Neural crest cell (in vitro differentiated cells): ENCODE measurements at regions not wholly inside any gene's neighbourhood (a gene's known extent, or its start where the extent isn't known, plus 50 kb on each side); places are given as distances from the start of the nearest gene placed in this dataset.

ENCODE experiments used
- DNase-seq: peaks from one replicate; pipeline ENCODE4 v3.0.0; 2021; ENCODE audit warnings: low read depth, mixed read lengths, low spot score
- H3K27ac Mint-ChIP-seq: one replicate; pipeline ENCODE4 v1.8.0; 2021; ENCODE audit warnings: mild to moderate bottlenecking, mixed read lengths; ENCODE audit not compliant: unreplicated experiment
- H3K27me3 Mint-ChIP-seq: 2 replicates; pipeline ENCODE4 v1.8.0; 2021; ENCODE audit warnings: low read depth, mild to moderate bottlenecking, mixed read lengths
- H3K36me3 Mint-ChIP-seq: 2 replicates; pipeline ENCODE4 v1.8.0; 2021; ENCODE audit warnings: low read depth, mild to moderate bottlenecking, mixed read lengths
- H3K4me1 Mint-ChIP-seq: 2 replicates; pipeline ENCODE4 v1.8.0; 2021; ENCODE audit warnings: mixed read lengths
- H3K4me3 Mint-ChIP-seq: one replicate; pipeline ENCODE4 v1.8.0; 2021; ENCODE audit warnings: mild to moderate bottlenecking, mixed read lengths
- H3K9me3 Mint-ChIP-seq: 2 replicates; pipeline ENCODE4 v1.8.0; 2021; ENCODE audit warnings: mixed read lengths
- TF ChIP-seq, protein P1 (sequence below): fragments of 200-600 bp; sonication (generic); conservative IDR thresholded peaks from 2 replicates; pipeline ENCODE4 v1.5.0; 2021; ENCODE audit warnings: antibody characterized with exemption, mild to moderate bottlenecking

DNA sequence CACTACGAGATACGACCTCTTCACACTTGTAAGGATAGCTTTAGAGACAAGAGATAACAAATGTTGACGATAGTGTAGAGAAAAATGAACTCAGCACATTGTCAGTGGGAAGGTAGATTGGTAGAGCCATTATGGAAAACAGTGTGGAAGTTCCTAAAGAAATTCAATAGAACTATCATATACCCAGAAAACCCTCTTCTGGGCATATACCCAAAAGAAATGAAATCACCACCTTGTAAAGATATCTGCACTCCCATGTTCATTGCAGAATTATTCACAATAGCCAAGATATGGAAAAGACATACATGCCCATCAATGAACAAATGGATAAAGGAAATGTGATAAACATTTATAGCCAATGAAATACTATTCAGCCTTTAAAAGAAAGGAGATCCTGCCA lies 499.8 kb upstream of the TBX3 start:
- Mint-ChIP-seq H3K4me1 (no peaks in the 10 kb centered on the region), H3K27me3 (peaks cover 7% of the 10 kb centered on the region), H3K4me3 (no peak overlapping the region), H3K27ac (no peak overlapping the region), H3K9me3 (peaks cover 3% of the 10 kb centered on the region), H3K36me3 (no peaks in the 10 kb centered on the region)
- no peak for DNase-seq
- TF ChIP-seq, protein P1, sequence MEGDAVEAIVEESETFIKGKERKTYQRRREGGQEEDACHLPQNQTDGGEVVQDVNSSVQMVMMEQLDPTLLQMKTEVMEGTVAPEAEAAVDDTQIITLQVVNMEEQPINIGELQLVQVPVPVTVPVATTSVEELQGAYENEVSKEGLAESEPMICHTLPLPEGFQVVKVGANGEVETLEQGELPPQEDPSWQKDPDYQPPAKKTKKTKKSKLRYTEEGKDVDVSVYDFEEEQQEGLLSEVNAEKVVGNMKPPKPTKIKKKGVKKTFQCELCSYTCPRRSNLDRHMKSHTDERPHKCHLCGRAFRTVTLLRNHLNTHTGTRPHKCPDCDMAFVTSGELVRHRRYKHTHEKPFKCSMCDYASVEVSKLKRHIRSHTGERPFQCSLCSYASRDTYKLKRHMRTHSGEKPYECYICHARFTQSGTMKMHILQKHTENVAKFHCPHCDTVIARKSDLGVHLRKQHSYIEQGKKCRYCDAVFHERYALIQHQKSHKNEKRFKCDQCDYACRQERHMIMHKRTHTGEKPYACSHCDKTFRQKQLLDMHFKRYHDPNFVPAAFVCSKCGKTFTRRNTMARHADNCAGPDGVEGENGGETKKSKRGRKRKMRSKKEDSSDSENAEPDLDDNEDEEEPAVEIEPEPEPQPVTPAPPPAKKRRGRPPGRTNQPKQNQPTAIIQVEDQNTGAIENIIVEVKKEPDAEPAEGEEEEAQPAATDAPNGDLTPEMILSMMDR, result no peak

DNA sequence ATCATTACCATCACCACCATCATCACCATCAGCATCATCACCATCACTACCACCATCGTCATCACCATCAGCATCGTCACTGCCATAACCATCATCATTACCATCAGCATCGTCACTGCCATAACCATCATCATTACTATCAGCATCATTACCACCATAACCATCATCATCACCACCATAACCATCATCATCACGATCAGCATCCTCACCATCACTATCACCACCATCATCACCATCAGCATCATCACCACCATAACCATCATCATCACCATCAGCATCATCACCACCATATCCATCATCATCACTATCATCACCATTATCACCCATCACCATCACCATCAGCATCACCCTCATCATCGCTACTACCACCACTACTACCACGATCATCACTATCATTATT lies 493.9 kb upstream of the TBX3 start:
- H3K4me3 Mint-ChIP-seq, result no peak overlapping the region
- H3K36me3 Mint-ChIP-seq, result no peaks in the 10 kb centered on the region
- no peaks in the 10 kb centered on the region for H3K4me1 Mint-ChIP-seq
- H3K27me3 Mint-ChIP-seq, result peaks cover 10% of the 10 kb centered on the region
- no peaks in the 10 kb centered on the region for H3K9me3 Mint-ChIP-seq
- no peak for DNase-seq
- no peak overlapping the region for H3K27ac Mint-ChIP-seq
- TF ChIP-seq, protein P1, result no peak

- Mint-ChIP-seq H3K4me1 (no peaks in the 10 kb centered on the region), H3K9me3 (no peaks in the 10 kb centered on the region), H3K4me3 (no peak overlapping the region), H3K27me3 (peaks cover 10% of the 10 kb centered on the region), H3K36me3 (no peaks in the 10 kb centered on the region), H3K27ac (no peak overlapping the region)
- TF ChIP-seq, protein P1, result no peak
- no peak for DNase-seq
These were observed 492.9 kb upstream of the TBX3 start for GRCh38 chr12:115176741-115177400.

GRCh38 chr12:115174920-115175319 lies 490.9 kb upstream of the TBX3 start:
- no peaks in the 10 kb centered on the region for H3K36me3 Mint-ChIP-seq
- TF ChIP-seq, protein P1, result no peak
- no peaks in the 10 kb centered on the region for H3K9me3 Mint-ChIP-seq
- H3K4me3 Mint-ChIP-seq, result no peak overlapping the region
- H3K27me3 Mint-ChIP-seq, result peaks cover 19% of the 10 kb centered on the region
- DNase-seq, result no peak
- H3K27ac Mint-ChIP-seq, result no peak overlapping the region
- no peaks in the 10 kb centered on the region for H3K4me1 Mint-ChIP-seq

DNA sequence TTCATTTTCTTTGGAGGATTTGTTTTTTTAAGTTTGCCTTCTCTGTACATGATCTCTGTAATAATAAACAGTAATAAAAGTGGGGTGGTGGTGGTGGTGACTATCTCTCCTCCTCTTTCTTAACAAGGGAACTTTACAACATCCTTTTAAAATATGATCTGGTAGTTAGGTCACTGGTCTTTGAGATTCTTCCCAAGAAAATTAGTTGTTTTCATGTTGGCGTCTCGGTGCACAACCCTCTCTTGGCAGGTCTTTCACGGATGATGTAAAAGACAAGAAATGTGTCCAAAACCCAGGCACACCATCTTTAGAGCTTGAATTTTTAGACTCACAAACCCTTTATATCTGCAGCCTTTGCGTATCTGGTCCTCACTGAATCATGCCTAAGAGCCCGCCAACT lies 488.5 kb upstream of the TBX3 start:
- TF ChIP-seq, protein P1, result no peak
- Mint-ChIP-seq H3K4me3 (no peak overlapping the region), H3K36me3 (no peaks in the 10 kb centered on the region), H3K27ac (no peak overlapping the region), H3K27me3 (peaks cover 28% of the 10 kb centered on the region), H3K4me1 (no peaks in the 10 kb centered on the region), H3K9me3 (no peaks in the 10 kb centered on the region)
- DNase-seq, result no peak
